ENCODE measurements at regions not wholly inside any gene's neighbourhood (a gene's known extent, or its start where the extent isn't known, plus 50 kb on each side); places are given as distances from the start of the nearest gene placed in this dataset.

GRCh38 chr11:80620867-80621266 is 1180.0 kb upstream of the TENM4 start:
- 92 to 99% methylated on average over 2 of the region's 2 CpGs for WGBS, 2 donors
- TF ChIP-seq EP300 (IDR thresholded peaks at IDR 0.05), result no peak
- TF ChIP-seq POLR2A (IDR thresholded peaks at IDR 0.05), result no peak
- TF ChIP-seq, protein P1, sequence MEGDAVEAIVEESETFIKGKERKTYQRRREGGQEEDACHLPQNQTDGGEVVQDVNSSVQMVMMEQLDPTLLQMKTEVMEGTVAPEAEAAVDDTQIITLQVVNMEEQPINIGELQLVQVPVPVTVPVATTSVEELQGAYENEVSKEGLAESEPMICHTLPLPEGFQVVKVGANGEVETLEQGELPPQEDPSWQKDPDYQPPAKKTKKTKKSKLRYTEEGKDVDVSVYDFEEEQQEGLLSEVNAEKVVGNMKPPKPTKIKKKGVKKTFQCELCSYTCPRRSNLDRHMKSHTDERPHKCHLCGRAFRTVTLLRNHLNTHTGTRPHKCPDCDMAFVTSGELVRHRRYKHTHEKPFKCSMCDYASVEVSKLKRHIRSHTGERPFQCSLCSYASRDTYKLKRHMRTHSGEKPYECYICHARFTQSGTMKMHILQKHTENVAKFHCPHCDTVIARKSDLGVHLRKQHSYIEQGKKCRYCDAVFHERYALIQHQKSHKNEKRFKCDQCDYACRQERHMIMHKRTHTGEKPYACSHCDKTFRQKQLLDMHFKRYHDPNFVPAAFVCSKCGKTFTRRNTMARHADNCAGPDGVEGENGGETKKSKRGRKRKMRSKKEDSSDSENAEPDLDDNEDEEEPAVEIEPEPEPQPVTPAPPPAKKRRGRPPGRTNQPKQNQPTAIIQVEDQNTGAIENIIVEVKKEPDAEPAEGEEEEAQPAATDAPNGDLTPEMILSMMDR (IDR thresholded peaks at IDR 0.05), result no peak
- TF ChIP-seq POLR2AphosphoS5 (IDR thresholded peaks at IDR 0.05), result no peak
- no peaks in the 10 kb centered on the region for H3K36me3 ChIP-seq
- no peak overlapping the region for H3K27ac ChIP-seq
- H3K4me3 ChIP-seq, result no peak overlapping the region
- no peaks in the 10 kb centered on the region for H3K4me1 ChIP-seq
- H3K27me3 ChIP-seq, result no peaks in the 10 kb centered on the region
- ATAC-seq (ENCODE audit: low FRiP score in 2 of 2) (no peak), DNase-seq (no peak)
- H3K9me3 ChIP-seq, result no peaks in the 10 kb centered on the region

GRCh38 chr11:80617156-80617555 is 1176.3 kb upstream of the TENM4 start:
- H3K4me3 ChIP-seq, result no peak overlapping the region
- H3K27ac ChIP-seq, result no peak overlapping the region
- DNase-seq (no peak), ATAC-seq (ENCODE audit: low FRiP score in 2 of 2) (no peak)
- 86 to 88% methylated on average over 1 of the region's 1 CpG for WGBS, 2 donors
- H3K27me3 ChIP-seq, result no peaks in the 10 kb centered on the region
- no peaks in the 10 kb centered on the region for H3K4me1 ChIP-seq
- no peak for TF ChIP-seq EP300 (IDR thresholded peaks at IDR 0.05)
- TF ChIP-seq, protein P1 (IDR thresholded peaks at IDR 0.05), result no peak
- no peak for TF ChIP-seq POLR2AphosphoS5 (IDR thresholded peaks at IDR 0.05)
- TF ChIP-seq POLR2A (IDR thresholded peaks at IDR 0.05), result no peak
- no peaks in the 10 kb centered on the region for H3K9me3 ChIP-seq
- no peaks in the 10 kb centered on the region for H3K36me3 ChIP-seq

DNA sequence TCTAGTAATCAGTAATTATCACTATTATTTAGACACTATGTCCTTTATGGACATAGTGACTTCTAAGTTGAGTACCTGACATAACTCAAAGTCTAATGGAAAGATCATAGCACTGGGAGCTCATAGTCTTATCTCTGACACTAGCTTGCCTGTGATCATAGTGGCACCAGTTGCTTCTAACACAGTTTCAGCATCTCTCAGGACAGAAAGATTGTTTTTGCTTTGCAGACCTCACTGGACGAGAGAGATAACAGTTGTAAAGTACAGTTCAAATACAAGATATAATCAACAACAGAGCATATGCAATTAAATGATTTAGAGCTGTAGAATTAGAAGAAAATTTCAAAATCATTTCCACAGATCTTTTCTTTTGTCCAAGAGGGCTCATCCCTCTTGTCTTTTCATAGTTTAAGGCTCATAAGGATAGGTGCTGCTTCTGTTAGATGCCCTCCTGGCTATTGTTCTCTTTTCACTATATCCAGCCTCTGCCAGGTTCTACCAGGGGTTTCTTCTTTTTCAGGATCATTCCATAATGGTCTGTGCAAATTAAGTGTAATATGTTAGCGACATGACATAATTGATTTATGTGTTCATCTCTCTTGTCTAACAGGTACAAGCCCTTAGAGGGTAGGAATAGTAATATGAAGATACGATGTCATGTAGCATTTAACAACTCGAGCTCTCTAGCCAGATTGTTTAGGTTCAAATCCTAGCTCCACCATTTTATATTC is 1175.4 kb upstream of the TENM4 start:
- H3K27me3 ChIP-seq, result no peaks in the 10 kb centered on the region
- no peak for DNase-seq
- H3K4me3 ChIP-seq, result no peak overlapping the region
- no peaks in the 10 kb centered on the region for H3K4me1 ChIP-seq
- 65 to 71% methylated on average over 4 of the region's 4 CpGs for WGBS, 2 donors
- no peaks in the 10 kb centered on the region for H3K36me3 ChIP-seq
- H3K9me3 ChIP-seq, result no peaks in the 10 kb centered on the region
- H3K27ac ChIP-seq, result no peak overlapping the region
- ATAC-seq (ENCODE audit: low FRiP score in 2 of 2), result no peak
- TF ChIP-seq, protein P1 (IDR thresholded peaks at IDR 0.05), result no peak
- TF ChIP-seq POLR2AphosphoS5 (IDR thresholded peaks at IDR 0.05), result no peak
- TF ChIP-seq POLR2A (IDR thresholded peaks at IDR 0.05), result no peak
- no peak for TF ChIP-seq EP300 (IDR thresholded peaks at IDR 0.05)

DNA sequence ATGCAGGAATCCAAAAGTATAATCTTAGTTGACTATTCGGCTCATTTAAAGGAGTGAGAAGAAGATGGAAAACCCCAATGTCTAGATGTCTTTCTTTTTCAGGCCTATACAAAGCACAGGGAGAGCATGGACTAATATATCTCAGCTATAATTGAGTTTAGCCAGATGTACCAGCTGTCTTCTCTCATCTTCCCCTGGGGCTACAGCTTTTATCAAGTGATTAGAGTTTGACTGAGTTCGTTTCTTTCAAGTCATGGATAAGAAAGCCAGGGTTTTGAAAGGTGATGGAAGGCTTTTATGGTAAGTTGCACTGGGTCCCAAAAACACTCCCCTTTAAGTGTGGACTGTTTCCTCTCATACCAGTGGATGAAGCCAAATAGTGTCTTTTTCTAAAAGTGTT is 1172.8 kb upstream of the TENM4 start:
- no peaks in the 10 kb centered on the region for H3K9me3 ChIP-seq
- WGBS, 2 donors, result 52 to 54% methylated on average over 2 of the region's 2 CpGs
- no peak overlapping the region for H3K4me3 ChIP-seq
- no peaks in the 10 kb centered on the region for H3K4me1 ChIP-seq
- DNase-seq (no peak), ATAC-seq (ENCODE audit: low FRiP score in 2 of 2) (no peak)
- TF ChIP-seq POLR2AphosphoS5 (IDR thresholded peaks at IDR 0.05) (no peak), EP300 (IDR thresholded peaks at IDR 0.05) (no peak), POLR2A (IDR thresholded peaks at IDR 0.05) (no peak)
- TF ChIP-seq, protein P1 (IDR thresholded peaks at IDR 0.05), result no peak
- no peak overlapping the region for H3K27ac ChIP-seq
- no peaks in the 10 kb centered on the region for H3K36me3 ChIP-seq
- H3K27me3 ChIP-seq, result no peaks in the 10 kb centered on the region

GRCh38 chr11:80610516-80610915 is 1169.7 kb upstream of the TENM4 start:
- no peak overlapping the region for H3K27ac ChIP-seq
- H3K36me3 ChIP-seq, result no peaks in the 10 kb centered on the region
- no peaks in the 10 kb centered on the region for H3K9me3 ChIP-seq
- no peak for DNase-seq
- WGBS, 2 donors, result 70 to 79% methylated on average over 7 of the region's 7 CpGs
- no peaks in the 10 kb centered on the region for H3K27me3 ChIP-seq
- TF ChIP-seq POLR2AphosphoS5 (IDR thresholded peaks at IDR 0.05) (no peak), POLR2A (IDR thresholded peaks at IDR 0.05) (no peak), EP300 (IDR thresholded peaks at IDR 0.05) (no peak)
- TF ChIP-seq, protein P1 (IDR thresholded peaks at IDR 0.05), result no peak
- no peak for ATAC-seq (ENCODE audit: low FRiP score in 2 of 2)
- no peaks in the 10 kb centered on the region for H3K4me1 ChIP-seq
- no peak overlapping the region for H3K4me3 ChIP-seq
